H1 (cell line): ENCODE measurements at regions not wholly inside any gene's neighbourhood (a gene's known extent, or its start where the extent isn't known, plus 50 kb on each side); places are given as distances from the start of the nearest gene placed in this dataset.

ENCODE experiments used
- CTCF ChIA-PET: fragments of 300-600 bp; sonication (Branson Sonifier 250); formaldehyde crosslinking; loops from one replicate; lab custom pipeline; 2021; ENCODE audit not compliant: partially characterized antibody; lab: Charles Lee
- POLR2A ChIA-PET: fragments of 300-600 bp; sonication (Branson Sonifier 250); formaldehyde crosslinking; loops from one replicate; lab custom pipeline; 2021; ENCODE audit warnings: inconsistent platforms; ENCODE audit not compliant: partially characterized antibody; lab: Charles Lee
- DNase-seq, 2 experiments: peaks; one replicate each; pipeline versions ENCODE4 v3.0.0 to v3.0.0-alpha.2; 2010 to 2022; ENCODE audit warnings: low spot score in 2 of 2, low read depth in 1 of 2, mixed read lengths in 1 of 2
- FAIRE-seq: peaks from 2 replicates; lab custom pipeline; 2011; peaks lifted over from hg19 to GRCh38; lab: Jason Lieb, UNC
- H2AFZ ChIP-seq: 2 replicates; pipeline ENCODE4 v1.8.1; 2012; ENCODE audit warnings: low read length, inconsistent platforms
- H2AK5ac ChIP-seq: 2 replicates; pipeline ENCODE4 v1.6.1; 2013; ENCODE audit warnings: low read depth, low read length
- H2BK120ac ChIP-seq: replicated peaks from 2 replicates; pipeline ENCODE3; 2013; ENCODE audit warnings: low read depth, low read length, inconsistent platforms
- H2BK12ac ChIP-seq: 2 replicates; pipeline ENCODE4 v1.6.1; 2013; ENCODE audit warnings: low read depth, low read length
- H2BK15ac ChIP-seq: 2 replicates; pipeline ENCODE4 v1.6.1; 2013; ENCODE audit warnings: low read length
- H2BK20ac ChIP-seq: 2 replicates; pipeline ENCODE4 v1.6.1; 2013; ENCODE audit warnings: low read length
- H2BK5ac ChIP-seq: 2 replicates; pipeline ENCODE4 v1.6.1; 2013; ENCODE audit warnings: low read depth, low read length
- H3K14ac ChIP-seq: 2 replicates; pipeline ENCODE4 v1.6.1; 2013; ENCODE audit warnings: inconsistent platforms; ENCODE audit not compliant: insufficient read length
- H3K18ac ChIP-seq: 2 replicates; pipeline ENCODE4 v1.6.1; 2013; ENCODE audit warnings: low read length; ENCODE audit errors: extremely low read depth
- H3K23ac ChIP-seq: 2 replicates; pipeline ENCODE4 v1.6.1; 2013; ENCODE audit warnings: inconsistent platforms; ENCODE audit not compliant: insufficient read length
- H3K23me2 ChIP-seq: 2 replicates; pipeline ENCODE4 v1.6.1; 2013; ENCODE audit warnings: low read depth, low read length
- H3K27ac ChIP-seq: 2 replicates; pipeline ENCODE4 v1.6.1; 2011; ENCODE audit warnings: low read depth, low read length, inconsistent platforms
- H3K27me3 ChIP-seq, 4 experiments: replicated peaks in 1 of 4; 1 replicate in 1 of 4; 2 replicates in 3 of 4; pipeline versions ENCODE4 v1.6.1 to v1.8.1; 2011 to 2013; ENCODE audit warnings: low read length in 3 of 4, mild to moderate bottlenecking in 3 of 4, inconsistent platforms in 2 of 4, mixed read lengths in 2 of 4, moderate library complexity in 1 of 4; ENCODE audit not compliant: control insufficient read depth in 3 of 4, insufficient read depth in 3 of 4; ENCODE audit errors: extremely low read depth in 1 of 4
- H3K36me3 ChIP-seq, 4 experiments: 2 replicates each; pipeline versions ENCODE4 v1.6.1 to v1.8.1; 2011 to 2013; ENCODE audit warnings: mild to moderate bottlenecking in 4 of 4, low read length in 3 of 4, moderate library complexity in 2 of 4, control low read depth in 1 of 4, inconsistent platforms in 1 of 4; ENCODE audit not compliant: insufficient read depth in 4 of 4, control insufficient read depth in 2 of 4
- H3K4ac ChIP-seq: replicated peaks from 2 replicates; pipeline ENCODE3; 2013; ENCODE audit warnings: low read length, low read depth, mixed read lengths, inconsistent platforms; ENCODE audit not compliant: insufficient read length
- H3K4me1 ChIP-seq, 4 experiments: replicated peaks in 1 of 4; 1 replicate in 1 of 4; 2 replicates in 3 of 4; pipeline versions ENCODE4 v1.6.1 to v1.8.1; 2011 to 2013; ENCODE audit warnings: low read length in 3 of 4, inconsistent platforms in 2 of 4, mixed read lengths in 1 of 4; ENCODE audit not compliant: insufficient read depth in 4 of 4, control insufficient read depth in 3 of 4
- H3K4me2 ChIP-seq, 2 experiments: 2 replicates each; pipeline versions ENCODE4 v1.6.1 to v1.8.1; 2011 to 2013; ENCODE audit warnings: low read depth in 2 of 2, low read length in 2 of 2, control low read depth in 1 of 2, inconsistent platforms in 1 of 2, mild to moderate bottlenecking in 1 of 2; ENCODE audit not compliant: insufficient read depth in 1 of 2
- H3K4me3 ChIP-seq, 4 experiments: fragments of 200-600, 300-600 bp in 1 of 4; sonication (generic), shearing (Covaris generic), sonication (Bioruptor Twin) in 1 of 4; 2 replicates each; pipeline versions ENCODE4 v1.5.1 to v1.8.1; 2011 to 2016; ENCODE audit warnings: low read length in 4 of 4, low read depth in 3 of 4, control low read depth in 2 of 4, inconsistent platforms in 2 of 4, mild to moderate bottlenecking in 2 of 4, mixed read lengths in 1 of 4, moderate library complexity in 1 of 4; ENCODE audit not compliant: insufficient read depth in 2 of 4; ENCODE audit errors: extremely low read depth in 1 of 4
- H3K56ac ChIP-seq: replicated peaks from 2 replicates; pipeline ENCODE3; 2013; ENCODE audit warnings: low read depth, mild to moderate bottlenecking, mixed read lengths, low read length, inconsistent platforms; ENCODE audit not compliant: insufficient read length
- H3K79me1 ChIP-seq: 2 replicates; pipeline ENCODE4 v1.6.1; 2013; ENCODE audit warnings: low read depth, low read length, control low read depth
- H3K79me2 ChIP-seq, 2 experiments: 2 replicates each; pipeline versions ENCODE4 v1.6.1 to v1.8.1; 2012 to 2013; ENCODE audit warnings: low read length in 2 of 2, mild to moderate bottlenecking in 2 of 2, inconsistent platforms in 1 of 2; ENCODE audit not compliant: insufficient read depth in 2 of 2, control insufficient read depth in 1 of 2
- H3K9ac ChIP-seq, 4 experiments: replicated peaks in 1 of 4; 1 replicate in 1 of 4; 2 replicates in 3 of 4; pipeline versions ENCODE4 v1.6.1 to v1.8.1; 2011 to 2013; ENCODE audit warnings: low read depth in 3 of 4, low read length in 3 of 4, control low read depth in 2 of 4, mild to moderate bottlenecking in 2 of 4, moderate library complexity in 2 of 4, inconsistent platforms in 1 of 4; ENCODE audit errors: extremely low read depth in 1 of 4
- H3K9me3 ChIP-seq, 2 experiments: 2 replicates each; pipeline versions ENCODE4 v1.6.1 to v1.8.1; 2012 to 2013; ENCODE audit warnings: mild to moderate bottlenecking in 2 of 2, moderate library complexity in 2 of 2, control low read depth in 1 of 2, inconsistent platforms in 1 of 2, low read depth in 1 of 2, low read length in 1 of 2, mixed read lengths in 1 of 2; ENCODE audit not compliant: insufficient read depth in 2 of 2
- H4K20me1 ChIP-seq, 2 experiments: replicated peaks in 1 of 2; 2 replicates each; pipeline versions ENCODE3 to v1.8.1; 2011 to 2013; ENCODE audit warnings: inconsistent platforms in 2 of 2, low read length in 2 of 2, mild to moderate bottlenecking in 1 of 2; ENCODE audit not compliant: insufficient read depth in 2 of 2, control insufficient read depth in 1 of 2
- H4K5ac ChIP-seq: 2 replicates; pipeline ENCODE4 v1.6.1; 2013; ENCODE audit warnings: low read length, low read depth, mixed read lengths, inconsistent platforms; ENCODE audit not compliant: insufficient read length
- H4K8ac ChIP-seq: 2 replicates; pipeline ENCODE4 v1.8.0; 2013; ENCODE audit warnings: mild to moderate bottlenecking, moderate library complexity, low read length, inconsistent platforms; ENCODE audit not compliant: insufficient read depth; ENCODE audit errors: extremely low read depth
- H4K91ac ChIP-seq: replicated peaks from 2 replicates; pipeline ENCODE3; 2013; ENCODE audit warnings: low read length, mixed read lengths, inconsistent platforms; ENCODE audit not compliant: insufficient read length
- HDAC2 ChIP-seq, 2 experiments: fragments of 300-600 bp in 1 of 2; sonication (generic) in 1 of 2; IDR thresholded peaks; 2 replicates each; pipeline ENCODE4 v1.6.1; 2011 to 2012; ENCODE audit warnings: low read depth in 2 of 2, low read length in 2 of 2, mild to moderate bottlenecking in 2 of 2, moderate library complexity in 2 of 2, borderline replicate concordance in 1 of 2, inconsistent platforms in 1 of 2
- WGBS, 2 experiments: shearing (Covaris generic) in 1 of 2; methylation state at CpG; one replicate each; pipeline versions ENCODE4 v1.1.6 to v1.1.7; 2013 to 2015; ENCODE audit warnings: low lambda C conversion rate in 2 of 2, mixed read lengths in 2 of 2, inconsistent platforms in 1 of 2, low coverage in 1 of 2, missing lambda C conversion rate in 1 of 2; ENCODE audit not compliant: insufficient replicate concordance in 2 of 2, insufficient coverage in 1 of 2, insufficient read length in 1 of 2; ENCODE audit errors: extremely low coverage in 1 of 2, missing lambda C conversion rate in 1 of 2; 5-methylcytosine and 5-hydroxymethylcytosine counted together

GRCh38 chr22:34319346-34319745 lies 399.1 kb upstream of the LARGE1 start:
- CTCF ChIA-PET = no interaction called here
- Histone ChIP-seq H3K4me1 (no peaks in the 10 kb centered on the region), H3K18ac (no peak overlapping the region), H2BK5ac (no peak overlapping the region), H2AK5ac (no peak overlapping the region), H3K23ac (no peak overlapping the region), H4K91ac (no peak overlapping the region), H3K56ac (no peak overlapping the region), H3K27me3 (no peaks in the 10 kb centered on the region), H3K27ac (no peak overlapping the region), H2BK15ac (no peak overlapping the region), H3K9me3 (peaks cover 16 to 24% of the 10 kb centered on the region in 2 experiments), H3K4me3 (no peak overlapping the region), H2BK120ac (no peak overlapping the region), H2BK12ac (no peak overlapping the region), H3K79me2 (no peaks in the 10 kb centered on the region)
- no peak for TF ChIP-seq HDAC2 (IDR thresholded peaks at IDR 0.05; ENCODE audit: borderline replicate concordance in 1 of 2, low read depth in 2 of 2, low read length in 2 of 2)
- TF ChIP-seq, all 59 proteins: peak for 0
- H3K79me1 ChIP-seq = no peaks in the 10 kb centered on the region
- no peak overlapping the region for H4K5ac ChIP-seq
- no peak for DNase-seq
- 97% methylated on average over 3 of the region's 3 CpGs; no CpG with 5 or more reads in 1 of the 2 experiments for WGBS, 2 experiments
- H3K4me2 ChIP-seq = no peak overlapping the region
- H3K9ac ChIP-seq = no peak overlapping the region
- H2AFZ ChIP-seq = no peak overlapping the region
- no peaks in the 10 kb centered on the region for H3K23me2 ChIP-seq
- H2BK20ac ChIP-seq = no peak overlapping the region
- no peak overlapping the region for H3K4ac ChIP-seq
- FAIRE-seq = no peak
- H3K14ac ChIP-seq = no peak overlapping the region
- H3K36me3 ChIP-seq = no peaks in the 10 kb centered on the region
- no peaks in the 10 kb centered on the region for H4K20me1 ChIP-seq
- no peak overlapping the region for H4K8ac ChIP-seq
- POLR2A ChIA-PET = interaction anchor here (0.8 kb wide), 1 partner anchor 16 kb away, joined by 3 read pairs; no protein-coding TSS in a partner anchor
